Right lobe of liver (tissue), 6 donors: ENCODE measurements at regions not wholly inside any gene's neighbourhood (a gene's known extent, or its start where the extent isn't known, plus 50 kb on each side); places are given as distances from the start of the nearest gene placed in this dataset.

ENCODE experiments used
- ATAC-seq, 4 donors: fragments of 200-7000 bp; cut with Tn5 transposase; one replicate each; pipeline ENCODE4 v1.9.1; 2020; ENCODE audit warnings: mild to moderate bottlenecking in 4 of 4, moderate library complexity in 4 of 4
- DNase-seq, 3 donors: peaks; one replicate each; pipeline ENCODE4 v3.0.0-alpha.2; 2020
- H3K27ac ChIP-seq, 3 donors: fragments of 200-600 bp; one replicate each; pipeline ENCODE4 v1.8.0; 2022
- H3K27me3 ChIP-seq, 2 donors: fragments of 200-600 bp; one replicate each; pipeline ENCODE4 v1.8.0; 2022
- H3K36me3 ChIP-seq, 4 donors: fragments of 200-600 bp; sonication (generic) in 1 of 4; one replicate each; pipeline versions ENCODE4 v1.5.1 to v1.8.0; 2017 to 2022; ENCODE audit warnings: control low read depth in 1 of 4
- H3K4me1 ChIP-seq, 4 donors: fragments of 200-600 bp; sonication (generic) in 1 of 4; one replicate each; pipeline versions ENCODE4 v1.5.1 to v1.8.0; 2017 to 2022; ENCODE audit warnings: control low read depth in 1 of 4
- H3K4me3 ChIP-seq, 3 donors: fragments of 200-600 bp; one replicate each; pipeline ENCODE4 v1.8.0; 2022
- H3K9me3 ChIP-seq, 4 donors: fragments of 200-600 bp; sonication (generic) in 1 of 4; one replicate each; pipeline versions ENCODE4 v1.5.1 to v1.8.0; 2017 to 2022; ENCODE audit warnings: control low read depth in 1 of 4
- POLR2A ChIP-seq: fragments of 450-650 bp; IDR thresholded peaks from one replicate; pipeline ENCODE4 v1.6.1; 2017; ENCODE audit warnings: antibody characterized with exemption, mild to moderate bottlenecking
- WGBS: methylation state at CpG from one replicate; pipeline ENCODE4 v1.1.6; 2018; ENCODE audit warnings: low coverage, low lambda C conversion rate; ENCODE audit not compliant: insufficient coverage; ENCODE audit errors: missing lambda C conversion rate; 5-methylcytosine and 5-hydroxymethylcytosine counted together
- intact Hi-C, 2 donors: fragments of 100-400 bp; cut with DNase I; formaldehyde crosslinking; loops; one replicate each; pipeline versions ENCODE4 v1.11.2 to v1.14.1; 2022
- TF ChIP-seq, protein P1 (sequence below), 4 donors: fragments of 200-600 bp in 3 of 4; fragments of 450-650 bp in 1 of 4; IDR thresholded peaks; one replicate each; pipeline versions ENCODE4 v1.5.1 to v1.8.0; 2016 to 2022; ENCODE audit warnings: antibody characterized with exemption in 4 of 4, mild to moderate bottlenecking in 2 of 4
- donor health status: DM: no; HTN: yes; CAD: no.
- donor health status: DM: no; HTN: no; CAD: no.
- donor health status: DM: no; HTN: no; CAD: no.
- donor health status: DM: no; HTN: yes; CAD: no.
- donor health status: DM: no; HTN: yes; CAD: no.

DNA sequence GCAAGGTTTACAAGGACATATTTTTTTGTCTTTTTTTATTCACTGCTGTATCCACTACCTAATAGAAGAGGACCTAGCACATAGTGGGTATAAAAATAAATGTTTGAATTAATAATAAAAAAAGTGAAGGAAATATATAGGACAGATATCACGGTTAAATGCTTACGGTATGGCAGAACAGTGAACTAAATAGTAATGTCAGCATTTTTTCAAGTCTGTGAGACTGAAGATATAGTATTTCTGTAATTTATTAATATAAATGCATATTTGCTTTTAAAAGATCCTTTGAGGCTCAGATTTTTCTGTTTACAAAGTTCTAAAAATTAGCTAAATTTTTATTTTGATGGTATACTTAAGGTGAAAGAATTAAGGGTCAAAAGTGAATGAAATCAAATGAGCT is 68.6 kb upstream of the CNTN5 start:
- Histone ChIP-seq H3K9me3 (no peaks in the 10 kb centered on the region), H3K27me3 (no peaks in the 10 kb centered on the region), H3K36me3 (no peaks in the 10 kb centered on the region), H3K4me3 (no peak overlapping the region), H3K27ac (no peak overlapping the region), H3K4me1 (no peaks in the 10 kb centered on the region)
- ATAC-seq: no peak
- 65% methylated on average over 2 of the region's 2 CpGs for whole genome bisulfite sequencing
- intact Hi-C loops: no loop called here
- TF ChIP-seq, protein P1, sequence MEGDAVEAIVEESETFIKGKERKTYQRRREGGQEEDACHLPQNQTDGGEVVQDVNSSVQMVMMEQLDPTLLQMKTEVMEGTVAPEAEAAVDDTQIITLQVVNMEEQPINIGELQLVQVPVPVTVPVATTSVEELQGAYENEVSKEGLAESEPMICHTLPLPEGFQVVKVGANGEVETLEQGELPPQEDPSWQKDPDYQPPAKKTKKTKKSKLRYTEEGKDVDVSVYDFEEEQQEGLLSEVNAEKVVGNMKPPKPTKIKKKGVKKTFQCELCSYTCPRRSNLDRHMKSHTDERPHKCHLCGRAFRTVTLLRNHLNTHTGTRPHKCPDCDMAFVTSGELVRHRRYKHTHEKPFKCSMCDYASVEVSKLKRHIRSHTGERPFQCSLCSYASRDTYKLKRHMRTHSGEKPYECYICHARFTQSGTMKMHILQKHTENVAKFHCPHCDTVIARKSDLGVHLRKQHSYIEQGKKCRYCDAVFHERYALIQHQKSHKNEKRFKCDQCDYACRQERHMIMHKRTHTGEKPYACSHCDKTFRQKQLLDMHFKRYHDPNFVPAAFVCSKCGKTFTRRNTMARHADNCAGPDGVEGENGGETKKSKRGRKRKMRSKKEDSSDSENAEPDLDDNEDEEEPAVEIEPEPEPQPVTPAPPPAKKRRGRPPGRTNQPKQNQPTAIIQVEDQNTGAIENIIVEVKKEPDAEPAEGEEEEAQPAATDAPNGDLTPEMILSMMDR (IDR thresholded peaks at IDR 0.05): no peak
- TF ChIP-seq POLR2A: no peak
- DNase-seq: no peak

GRCh38 chr11:98955551-98955950 is 65.2 kb upstream of the CNTN5 start:
- intact Hi-C loops: no loop called here
- no peak overlapping the region for H3K27ac ChIP-seq
- no peak overlapping the region for H3K4me3 ChIP-seq
- no peaks in the 10 kb centered on the region for H3K4me1 ChIP-seq
- no peaks in the 10 kb centered on the region for H3K9me3 ChIP-seq
- TF ChIP-seq, protein P1 (IDR thresholded peaks at IDR 0.05): no peak
- TF ChIP-seq POLR2A: no peak
- no peaks in the 10 kb centered on the region for H3K27me3 ChIP-seq
- ATAC-seq: no peak
- WGBS: 21% methylated on average over 1 of the region's 1 CpG
- no peak for DNase-seq
- no peaks in the 10 kb centered on the region for H3K36me3 ChIP-seq

DNA sequence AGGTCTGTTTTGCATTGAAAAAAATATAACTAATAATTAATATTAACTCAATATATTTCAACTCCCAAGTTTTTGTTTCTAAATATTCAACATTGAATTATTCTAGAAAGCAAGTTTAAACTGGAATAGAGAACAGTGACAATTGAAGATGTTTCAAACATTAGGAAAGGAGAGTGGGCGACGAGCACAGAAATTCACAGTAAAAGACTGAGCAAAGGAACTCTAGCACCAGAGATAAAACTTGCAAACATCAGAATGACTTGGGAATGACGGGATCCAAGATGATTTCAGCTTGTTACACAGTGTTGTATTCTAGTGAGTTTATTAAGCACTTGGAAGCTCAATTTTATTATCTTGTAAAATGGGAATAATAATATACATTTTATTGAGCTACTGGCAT is 56.6 kb upstream of the CNTN5 start:
- Histone ChIP-seq H3K4me3 (no peak overlapping the region), H3K27me3 (no peaks in the 10 kb centered on the region), H3K36me3 (no peaks in the 10 kb centered on the region), H3K9me3 (no peaks in the 10 kb centered on the region), H3K27ac (no peak overlapping the region), H3K4me1 (no peaks in the 10 kb centered on the region)
- DNase-seq: no peak
- TF ChIP-seq POLR2A: no peak
- TF ChIP-seq, protein P1 (IDR thresholded peaks at IDR 0.05): no peak
- 44% methylated on average over 3 of the region's 3 CpGs for WGBS
- ATAC-seq: no peak
- intact Hi-C loops: no loop called here

GRCh38 chr11:98965358-98965757 is 55.4 kb upstream of the CNTN5 start:
- Histone ChIP-seq H3K9me3 (no peaks in the 10 kb centered on the region), H3K4me3 (no peak overlapping the region), H3K4me1 (no peaks in the 10 kb centered on the region), H3K27ac (no peak overlapping the region), H3K27me3 (no peaks in the 10 kb centered on the region), H3K36me3 (no peaks in the 10 kb centered on the region)
- intact Hi-C loops: no loop called here
- TF ChIP-seq, protein P1 (IDR thresholded peaks at IDR 0.05): no peak
- TF ChIP-seq POLR2A: no peak
- ATAC-seq (no peak), DNase-seq (no peak)
- WGBS: 19% methylated on average over 1 of the region's 1 CpG

DNA sequence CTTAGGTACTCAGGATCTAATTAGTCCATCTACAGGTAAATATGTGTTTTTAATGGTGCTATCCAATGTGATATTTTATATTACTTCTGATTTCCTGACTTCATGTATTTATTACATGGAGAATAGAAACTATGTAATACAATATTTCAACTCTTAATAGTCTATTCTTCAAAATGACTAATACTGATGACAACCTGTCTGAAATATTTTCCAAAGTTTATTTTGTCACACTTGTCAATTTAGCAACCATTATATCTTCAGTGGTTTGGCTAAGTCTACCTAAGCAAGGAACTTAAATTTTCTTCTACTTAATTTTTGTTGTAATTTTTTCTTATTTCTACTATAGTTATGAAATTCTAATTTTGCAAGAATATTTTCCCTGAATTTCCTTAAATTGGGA is 55.0 kb upstream of the CNTN5 start:
- H3K36me3 ChIP-seq: no peaks in the 10 kb centered on the region
- no peaks in the 10 kb centered on the region for H3K27me3 ChIP-seq
- H3K4me3 ChIP-seq: no peak overlapping the region
- ATAC-seq (no peak), DNase-seq (no peak)
- no peaks in the 10 kb centered on the region for H3K4me1 ChIP-seq
- no peak for TF ChIP-seq POLR2A
- H3K9me3 ChIP-seq: no peaks in the 10 kb centered on the region
- no peak overlapping the region for H3K27ac ChIP-seq
- intact Hi-C loops: no loop called here
